Germinal center (tissue), 1 donor: ENCODE measurements at regions not wholly inside any gene's neighbourhood (a gene's known extent, or its start where the extent isn't known, plus 50 kb on each side); places are given as distances from the start of the nearest gene placed in this dataset.
"Not testable (repeated sequence)": the region's sequence is repeated elsewhere in the genome, so short reads cannot be mapped to it uniquely, and the experiment has no call there.

Experiments used
- DNase-seq: peaks from one replicate; pipeline ENCODE4 v3.0.0; 2012; ENCODE audit warnings: mixed read lengths, low spot score

GRCh38 chr22:22193923-22194322 is 50.7 kb upstream of the VPREB1 start:
- no peak for DNase-seq

GRCh38 chr22:22193462-22193861 is 51.1 kb upstream of the VPREB1 start:
- DNase-seq: not testable (repeated sequence)

GRCh38 chr22:22193006-22193405 is 51.6 kb upstream of the VPREB1 start:
- DNase-seq: not testable (repeated sequence)

- DNase-seq: not testable (repeated sequence)
Measured at GRCh38 chr22:22189796-22190195, 54.8 kb upstream of the VPREB1 start.

GRCh38 chr22:22187863-22188262 is 56.7 kb upstream of the VPREB1 start:
- DNase-seq: not testable (repeated sequence)

GRCh38 chr22:22187299-22187698 is 57.3 kb upstream of the VPREB1 start:
- DNase-seq: no peak

- DNase-seq: no peak
Measured at GRCh38 chr22:22185844-22186499, 58.6 kb upstream of the VPREB1 start.

GRCh38 chr22:22185217-22185616 is 59.4 kb upstream of the VPREB1 start:
- DNase-seq: no peak

GRCh38 chr22:22184277-22184807 is 60.2 kb upstream of the VPREB1 start:
- no peak for DNase-seq

- DNase-seq: no peak
Measured at GRCh38 chr22:22182990-22183264, 61.7 kb upstream of the VPREB1 start.

- DNase-seq: no peak
Measured at GRCh38 chr22:22182218-22182989, 62.2 kb upstream of the VPREB1 start.

- DNase-seq: no peak
Measured at GRCh38 chr22:22181341-22181850, 63.2 kb upstream of the VPREB1 start.

GRCh38 chr22:22180738-22181285 is 63.8 kb upstream of the VPREB1 start:
- no peak for DNase-seq

- no peak for DNase-seq
Measured at GRCh38 chr22:22179858-22180257, 64.7 kb upstream of the VPREB1 start.

- no peak for DNase-seq
Measured at GRCh38 chr22:22178992-22179391, 65.6 kb upstream of the VPREB1 start.

GRCh38 chr22:22178355-22178965 is 66.1 kb upstream of the VPREB1 start:
- no peak for DNase-seq

- no peak for DNase-seq
Measured at GRCh38 chr22:22176929-22177616, 67.5 kb upstream of the VPREB1 start.

GRCh38 chr22:22172896-22173628 is 71.5 kb upstream of the VPREB1 start:
- DNase-seq: not testable (repeated sequence)

GRCh38 chr22:22171357-22172218 is 73.0 kb upstream of the VPREB1 start:
- DNase-seq: no peak

GRCh38 chr22:22169923-22170322 is 74.7 kb upstream of the VPREB1 start:
- no peak for DNase-seq
